PC-9 (cell line): ENCODE measurements at regions not wholly inside any gene's neighbourhood (a gene's known extent, or its start where the extent isn't known, plus 50 kb on each side); places are given as distances from the start of the nearest gene placed in this dataset.

Source experiments
- BruUV-seq: library from RNA; stranded (reverse); fragments of 400-500 nt; replicated peaks from 2 replicates; lab custom pipeline; 2021; lab: Mats Ljungman, UMichigan
- CTCF ChIA-PET: fragments of 300-600 bp; sonication (Branson Sonifier 250); formaldehyde crosslinking; loops from one replicate; lab custom pipeline; 2022; ENCODE audit warnings: antibody characterized with exemption; lab: Charles Lee
- POLR2A ChIA-PET: fragments of 300-600 bp; sonication (Branson Sonifier 250); formaldehyde crosslinking; loops from one replicate; lab custom pipeline; 2022; ENCODE audit warnings: antibody characterized with exemption; ENCODE audit not compliant: unreplicated experiment; lab: Charles Lee
- DNase-seq, 2 experiments: peaks; one replicate each; pipeline versions ENCODE4 v3.0.0 to v3.0.0-alpha.2; 2015 to 2022; ENCODE audit warnings: mixed read lengths in 1 of 2
- H2AFZ ChIP-seq: fragments of 200-600 bp; sonication (generic); 2 replicates; pipeline ENCODE4 v1.8.1; 2017; ENCODE audit warnings: antibody characterized with exemption
- H3F3A ChIP-seq: fragments of 200-600 bp; sonication (generic); 2 replicates; pipeline ENCODE4 v1.8.1; 2017; ENCODE audit warnings: antibody characterized with exemption, mild to moderate bottlenecking, low read depth; ENCODE audit not compliant: insufficient read depth
- H3K27ac ChIP-seq: fragments of 200-600 bp; sonication (generic); 2 replicates; pipeline ENCODE4 v1.6.1; 2016; ENCODE audit warnings: mixed run types
- H3K27me3 ChIP-seq: fragments of 200-600 bp; sonication (generic); 2 replicates; pipeline ENCODE4 v1.6.1; 2016; ENCODE audit warnings: low read depth, mixed run types; ENCODE audit not compliant: insufficient read depth
- H3K36me3 ChIP-seq: fragments of 200-600 bp; sonication (generic); 2 replicates; pipeline ENCODE4 v1.6.1; 2016; ENCODE audit warnings: low read depth, mixed run types
- H3K4me1 ChIP-seq: fragments of 200-600 bp; sonication (generic); replicated peaks from 2 replicates; pipeline ENCODE4 v1.6.1; 2016; ENCODE audit warnings: mixed run types; ENCODE audit not compliant: insufficient read depth
- H3K4me2 ChIP-seq: fragments of 200-600 bp; sonication (generic); 2 replicates; pipeline ENCODE4 v1.6.1; 2017; ENCODE audit warnings: mixed run types
- H3K4me3 ChIP-seq: fragments of 200-600 bp; sonication (generic); 2 replicates; pipeline ENCODE4 v1.6.1; 2016; ENCODE audit warnings: mixed run types
- H3K79me2 ChIP-seq: fragments of 200-600 bp; sonication (generic); 2 replicates; pipeline ENCODE4 v1.6.1; 2017; ENCODE audit warnings: low read depth, mixed run types
- H3K9me2 ChIP-seq: fragments of 200-600 bp; sonication (generic); 2 replicates; pipeline ENCODE4 v1.8.1; 2017; ENCODE audit warnings: mild to moderate bottlenecking; ENCODE audit not compliant: insufficient read depth
- H3K9me3 ChIP-seq: fragments of 200-600 bp; sonication (generic); 2 replicates; pipeline ENCODE4 v1.8.1; 2016; ENCODE audit warnings: low read depth; ENCODE audit not compliant: insufficient read depth
- H4K20me1 ChIP-seq: fragments of 200-600 bp; sonication (generic); 2 replicates; pipeline ENCODE4 v1.8.1; 2017; ENCODE audit not compliant: insufficient read depth
- EZH2 ChIP-seq: fragments of 200-600 bp; sonication (generic); IDR thresholded peaks from 2 replicates; pipeline ENCODE4 v1.8.0; 2017; ENCODE audit warnings: antibody characterized with exemption, low read depth
- intact Hi-C: fragments of 100-400 bp; cut with micrococcal nuclease; formaldehyde crosslinking; loops from one replicate; pipeline ENCODE4 v1.10.0; 2022; ENCODE audit not compliant: unreplicated experiment
- TF ChIP-seq, protein P1 (sequence below): fragments of 200-600 bp; sonication (generic); conservative IDR thresholded peaks from 2 replicates; pipeline ENCODE4 v1.6.1; 2017; ENCODE audit warnings: mixed run types, antibody characterized with exemption, mild to moderate bottlenecking, moderate library complexity

DNA sequence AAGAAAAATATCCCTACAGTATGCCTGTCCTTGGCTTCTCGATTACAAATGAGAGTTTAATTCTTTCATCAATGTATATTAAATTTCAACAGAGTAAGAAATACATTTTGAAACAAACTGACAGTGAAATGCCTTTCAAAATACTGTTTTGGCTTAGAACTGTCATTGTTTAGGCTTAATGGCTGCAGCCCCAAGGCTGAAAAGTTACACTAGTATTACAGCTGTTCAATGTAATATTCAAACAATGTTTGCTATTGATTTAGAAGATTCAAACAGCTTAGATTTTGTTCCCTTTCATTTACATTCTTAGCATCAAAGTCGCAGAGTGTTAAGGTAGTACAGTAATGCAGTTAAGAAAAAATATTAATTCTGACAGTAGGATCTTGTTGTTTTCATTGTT lies 882.9 kb upstream of the ADGRL2 start:
- Histone ChIP-seq H3K9me3 (no peaks in the 10 kb centered on the region; the same call in 1 of the 2 replicates), H3K27ac (no peak overlapping the region), H3K4me3 (no peak overlapping the region), H2AFZ (no peak overlapping the region), H3K36me3 (no peaks in the 10 kb centered on the region), H3K4me2 (no peak overlapping the region), H3K9me2 (no peaks in the 10 kb centered on the region), H3K27me3 (no peaks in the 10 kb centered on the region), H3K4me1 (no peaks in the 10 kb centered on the region), H3K79me2 (no peaks in the 10 kb centered on the region), H3F3A (no peaks in the 10 kb centered on the region), H4K20me1 (no peaks in the 10 kb centered on the region)
- no TSS peak for BruUV-seq
- DNase-seq, result no peak
- intact Hi-C loops, result no loop called here
- ChIA-PET POLR2A (interaction anchor here (0.7 kb wide), 1 partner anchor 9 kb away, joined by 4 read pairs; no protein-coding TSS in a partner anchor), CTCF (no interaction called here)
- TF ChIP-seq, protein P1, sequence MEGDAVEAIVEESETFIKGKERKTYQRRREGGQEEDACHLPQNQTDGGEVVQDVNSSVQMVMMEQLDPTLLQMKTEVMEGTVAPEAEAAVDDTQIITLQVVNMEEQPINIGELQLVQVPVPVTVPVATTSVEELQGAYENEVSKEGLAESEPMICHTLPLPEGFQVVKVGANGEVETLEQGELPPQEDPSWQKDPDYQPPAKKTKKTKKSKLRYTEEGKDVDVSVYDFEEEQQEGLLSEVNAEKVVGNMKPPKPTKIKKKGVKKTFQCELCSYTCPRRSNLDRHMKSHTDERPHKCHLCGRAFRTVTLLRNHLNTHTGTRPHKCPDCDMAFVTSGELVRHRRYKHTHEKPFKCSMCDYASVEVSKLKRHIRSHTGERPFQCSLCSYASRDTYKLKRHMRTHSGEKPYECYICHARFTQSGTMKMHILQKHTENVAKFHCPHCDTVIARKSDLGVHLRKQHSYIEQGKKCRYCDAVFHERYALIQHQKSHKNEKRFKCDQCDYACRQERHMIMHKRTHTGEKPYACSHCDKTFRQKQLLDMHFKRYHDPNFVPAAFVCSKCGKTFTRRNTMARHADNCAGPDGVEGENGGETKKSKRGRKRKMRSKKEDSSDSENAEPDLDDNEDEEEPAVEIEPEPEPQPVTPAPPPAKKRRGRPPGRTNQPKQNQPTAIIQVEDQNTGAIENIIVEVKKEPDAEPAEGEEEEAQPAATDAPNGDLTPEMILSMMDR, result no peak
- TF ChIP-seq EZH2, result no peak

DNA sequence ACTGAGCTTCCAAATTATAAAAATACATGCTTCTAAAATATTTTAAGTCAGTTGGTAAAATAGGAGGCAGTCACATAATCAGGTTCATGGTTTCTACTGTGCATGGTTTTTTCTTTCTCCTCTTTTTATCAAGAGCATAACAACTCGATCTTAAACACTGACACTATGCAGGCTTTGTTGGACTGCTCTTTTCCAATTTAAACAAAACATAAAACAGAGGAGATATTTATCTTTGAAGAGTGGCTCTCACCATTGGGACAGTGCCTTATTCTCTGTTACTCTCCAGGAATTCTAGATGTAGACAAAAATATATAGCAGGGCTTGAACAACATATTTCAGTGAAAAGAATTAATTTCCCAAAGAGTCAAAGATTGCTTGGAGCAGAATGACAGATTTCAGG lies 883.5 kb upstream of the ADGRL2 start:
- Histone ChIP-seq H3F3A (no peaks in the 10 kb centered on the region), H2AFZ (no peak overlapping the region), H3K4me3 (no peak overlapping the region), H3K27ac (no peak overlapping the region), H3K9me2 (no peaks in the 10 kb centered on the region), H3K9me3 (no peaks in the 10 kb centered on the region), H3K4me2 (no peak overlapping the region), H3K27me3 (no peaks in the 10 kb centered on the region), H3K36me3 (no peaks in the 10 kb centered on the region), H3K79me2 (no peaks in the 10 kb centered on the region), H4K20me1 (no peaks in the 10 kb centered on the region), H3K4me1 (no peaks in the 10 kb centered on the region)
- no peak for DNase-seq
- intact Hi-C loops, result no loop called here
- ChIA-PET POLR2A (no interaction called here), CTCF (no interaction called here)
- no TSS peak for BruUV-seq
- TF ChIP-seq, protein P1, result no peak
- no peak for TF ChIP-seq EZH2

DNA sequence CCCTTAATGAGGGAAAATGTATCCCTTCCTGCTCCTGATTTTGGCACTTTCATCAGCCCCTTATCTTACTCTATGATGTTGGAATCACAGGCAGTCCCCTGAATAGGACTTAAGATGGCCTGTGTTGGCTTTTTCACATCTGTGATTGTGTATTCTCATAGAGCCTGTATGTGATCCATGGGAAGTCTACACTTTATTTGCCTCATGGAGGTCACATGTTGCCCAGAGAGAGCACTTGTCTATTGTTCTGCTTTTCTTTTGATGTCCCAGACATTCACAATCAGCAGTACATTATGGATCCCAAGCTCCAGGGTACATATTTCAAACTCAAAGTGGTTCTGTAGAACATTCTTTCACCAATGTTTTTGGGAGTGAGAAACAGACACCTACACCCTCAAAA lies 885.2 kb upstream of the ADGRL2 start:
- ChIA-PET CTCF (no interaction called here), POLR2A (no interaction called here)
- no peak overlapping the region for H3K4me3 ChIP-seq
- H2AFZ ChIP-seq, result no peak overlapping the region; the same call in 1 of the 2 replicates
- H3K36me3 ChIP-seq, result no peaks in the 10 kb centered on the region
- intact Hi-C loops, result no loop called here
- H3K79me2 ChIP-seq, result no peaks in the 10 kb centered on the region
- TF ChIP-seq, protein P1, result no peak
- no peak for TF ChIP-seq EZH2
- no peak overlapping the region for H3K4me2 ChIP-seq
- no peak overlapping the region for H3K27ac ChIP-seq
- no peaks in the 10 kb centered on the region for H3K27me3 ChIP-seq
- H4K20me1 ChIP-seq, result no peaks in the 10 kb centered on the region
- no peaks in the 10 kb centered on the region for H3F3A ChIP-seq
- no peak for DNase-seq
- BruUV-seq, result no TSS peak
- H3K4me1 ChIP-seq, result no peaks in the 10 kb centered on the region
- H3K9me2 ChIP-seq, result peaks cover 6% of the 10 kb centered on the region; the same call in 1 of the 2 replicates
- H3K9me3 ChIP-seq, result no peaks in the 10 kb centered on the region
